Calu3 (cell line): ENCODE measurements at regions not wholly inside any gene's neighbourhood (a gene's known extent, or its start where the extent isn't known, plus 50 kb on each side); places are given as distances from the start of the nearest gene placed in this dataset.

ENCODE experiments used
- BruUV-seq: library from RNA; stranded (reverse); fragments of 400-500 nt; replicated peaks from 2 replicates; lab custom pipeline; 2021; lab: Mats Ljungman, UMichigan
- CTCF ChIA-PET: fragments of 300-600 bp; sonication (Branson Sonifier 250); formaldehyde crosslinking; loops from one replicate; lab custom pipeline; 2022; ENCODE audit warnings: antibody characterized with exemption; lab: Charles Lee
- DNase-seq: peaks from one replicate; pipeline ENCODE4 v3.0.0; 2022
- H3K27ac Mint-ChIP-seq: one replicate; pipeline ENCODE4 v1.8.0; 2022; ENCODE audit warnings: mixed read lengths; ENCODE audit not compliant: unreplicated experiment
- H3K27me3 Mint-ChIP-seq: one replicate; pipeline ENCODE4 v1.8.0; 2022; ENCODE audit warnings: mixed read lengths; ENCODE audit not compliant: unreplicated experiment
- H3K36me3 Mint-ChIP-seq: one replicate; pipeline ENCODE4 v1.8.0; 2022; ENCODE audit warnings: mild to moderate bottlenecking, moderate library complexity, mixed read lengths; ENCODE audit not compliant: insufficient read depth, unreplicated experiment
- H3K4me1 Mint-ChIP-seq: one replicate; pipeline ENCODE4 v1.8.0; 2022; ENCODE audit warnings: mild to moderate bottlenecking, low read depth, mixed read lengths; ENCODE audit not compliant: unreplicated experiment
- H3K4me3 Mint-ChIP-seq: one replicate; pipeline ENCODE4 v1.8.0; 2022; ENCODE audit warnings: mild to moderate bottlenecking, low read depth, moderate library complexity, mixed read lengths; ENCODE audit not compliant: unreplicated experiment
- H3K9me3 Mint-ChIP-seq: one replicate; pipeline ENCODE4 v1.8.0; 2022; ENCODE audit warnings: low read depth, mixed read lengths; ENCODE audit not compliant: unreplicated experiment
- intact Hi-C: fragments of 100-400 bp; cut with micrococcal nuclease; formaldehyde crosslinking; loops from one replicate; pipeline ENCODE4 v1.10.0; 2022; ENCODE audit not compliant: unreplicated experiment
- TF ChIP-seq, protein P1 (sequence below): fragments of 200-600 bp; IDR thresholded peaks from one replicate; pipeline ENCODE4 v1.8.0; 2022; ENCODE audit warnings: antibody characterized with exemption; ENCODE audit not compliant: unreplicated experiment

DNA sequence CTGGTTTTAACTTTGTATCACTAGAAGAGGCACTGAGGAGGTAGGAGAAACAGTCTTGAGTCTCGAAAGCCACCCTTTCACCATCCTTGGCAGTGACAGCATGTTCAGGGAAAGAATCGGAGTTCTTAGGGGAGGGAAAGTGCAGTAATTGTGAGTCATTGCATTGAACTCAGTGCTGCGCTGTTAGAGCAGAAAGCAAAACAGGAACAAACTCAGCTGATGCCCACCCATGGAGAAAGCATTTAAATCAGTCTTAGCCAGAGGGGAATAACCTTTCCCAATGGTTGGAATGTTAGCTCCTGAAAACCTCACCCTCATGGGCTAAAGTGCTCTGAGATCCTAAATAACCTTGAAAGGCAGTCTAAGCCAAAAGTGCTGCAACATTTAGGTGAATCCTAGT lies 845.6 kb upstream of the CNTNAP5 start:
- no peaks in the 10 kb centered on the region for H3K36me3 Mint-ChIP-seq

DNA sequence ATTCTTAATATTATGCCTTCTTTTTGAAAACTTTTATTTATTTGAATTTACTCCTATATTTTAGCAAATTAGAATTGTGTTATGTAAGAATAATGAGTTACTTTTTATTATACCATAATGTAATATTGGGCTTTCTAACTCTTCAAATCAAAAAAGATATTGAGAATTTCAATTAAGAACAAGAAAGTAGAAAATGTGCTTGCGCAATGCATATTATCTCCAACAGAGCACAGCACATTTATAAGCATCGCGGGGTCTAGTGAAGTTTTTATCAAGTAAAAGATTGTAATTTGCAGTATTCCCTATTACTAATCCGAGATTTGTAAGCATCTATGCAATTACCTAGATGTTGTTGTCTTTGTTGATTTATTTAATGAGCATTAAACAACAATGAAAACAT lies 829.1 kb upstream of the CNTNAP5 start:
- CTCF ChIA-PET = no interaction called here
- Mint-ChIP-seq H3K27me3 (no peaks in the 10 kb centered on the region), H3K27ac (no peak overlapping the region), H3K4me1 (no peaks in the 10 kb centered on the region), H3K9me3 (peaks cover 14% of the 10 kb centered on the region), H3K36me3 (no peaks in the 10 kb centered on the region), H3K4me3 (no peak overlapping the region)
- no peak for DNase-seq
- BruUV-seq = no TSS peak
- intact Hi-C loops = no loop called here
- TF ChIP-seq, protein P1, sequence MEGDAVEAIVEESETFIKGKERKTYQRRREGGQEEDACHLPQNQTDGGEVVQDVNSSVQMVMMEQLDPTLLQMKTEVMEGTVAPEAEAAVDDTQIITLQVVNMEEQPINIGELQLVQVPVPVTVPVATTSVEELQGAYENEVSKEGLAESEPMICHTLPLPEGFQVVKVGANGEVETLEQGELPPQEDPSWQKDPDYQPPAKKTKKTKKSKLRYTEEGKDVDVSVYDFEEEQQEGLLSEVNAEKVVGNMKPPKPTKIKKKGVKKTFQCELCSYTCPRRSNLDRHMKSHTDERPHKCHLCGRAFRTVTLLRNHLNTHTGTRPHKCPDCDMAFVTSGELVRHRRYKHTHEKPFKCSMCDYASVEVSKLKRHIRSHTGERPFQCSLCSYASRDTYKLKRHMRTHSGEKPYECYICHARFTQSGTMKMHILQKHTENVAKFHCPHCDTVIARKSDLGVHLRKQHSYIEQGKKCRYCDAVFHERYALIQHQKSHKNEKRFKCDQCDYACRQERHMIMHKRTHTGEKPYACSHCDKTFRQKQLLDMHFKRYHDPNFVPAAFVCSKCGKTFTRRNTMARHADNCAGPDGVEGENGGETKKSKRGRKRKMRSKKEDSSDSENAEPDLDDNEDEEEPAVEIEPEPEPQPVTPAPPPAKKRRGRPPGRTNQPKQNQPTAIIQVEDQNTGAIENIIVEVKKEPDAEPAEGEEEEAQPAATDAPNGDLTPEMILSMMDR = no peak

More for the DNA sequence above, 845.6 kb upstream of the CNTNAP5 start:
- TF ChIP-seq, protein P1 = no peak
- no TSS peak for BruUV-seq
- Mint-ChIP-seq H3K27me3 (no peaks in the 10 kb centered on the region), H3K27ac (no peak overlapping the region), H3K4me1 (no peaks in the 10 kb centered on the region), H3K4me3 (no peak overlapping the region), H3K9me3 (peaks cover 11% of the 10 kb centered on the region)
- CTCF ChIA-PET = no interaction called here
- intact Hi-C loops = no loop called here
- no peak for DNase-seq

DNA sequence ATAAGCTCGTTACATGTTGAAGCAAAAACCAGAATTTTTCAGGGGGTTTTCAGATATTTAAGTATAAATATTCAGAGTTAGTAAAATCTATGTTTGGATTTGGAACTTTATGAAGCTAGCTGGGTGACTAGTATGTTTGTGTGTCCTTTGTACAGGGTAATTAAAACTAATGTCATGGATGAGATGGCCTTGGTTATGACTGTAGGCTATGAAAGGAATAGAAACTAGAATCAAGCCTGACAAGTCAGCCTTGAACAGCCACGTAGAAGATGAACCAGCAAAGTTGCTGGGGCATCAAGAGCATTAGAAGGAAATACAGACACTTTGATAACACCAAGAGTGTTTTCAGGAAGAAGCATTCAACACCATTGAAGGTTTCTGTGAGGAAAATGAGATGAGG lies 825.1 kb upstream of the CNTNAP5 start:
- BruUV-seq = no TSS peak
- no peak overlapping the region for H3K4me3 Mint-ChIP-seq
- intact Hi-C loops = no loop called here

DNA sequence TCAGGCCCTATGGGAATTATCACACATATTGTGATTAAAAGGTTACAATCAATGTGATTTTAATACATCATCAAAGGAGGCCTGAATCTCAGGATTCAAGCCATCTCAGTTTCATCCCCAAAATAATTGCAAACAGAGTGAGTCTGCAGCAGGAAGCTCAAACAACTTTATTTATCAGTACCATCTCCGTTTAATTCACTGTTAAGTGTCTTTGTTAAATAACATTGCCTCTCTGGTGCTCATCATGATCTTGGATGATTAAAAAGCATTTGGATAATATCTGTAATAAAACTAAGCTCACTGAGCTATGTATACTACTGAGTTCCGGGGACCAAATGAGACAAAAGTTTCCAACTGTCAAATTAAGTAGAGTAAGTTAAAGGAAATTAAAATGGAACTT lies 817.8 kb upstream of the CNTNAP5 start:
- H3K4me1 Mint-ChIP-seq = no peaks in the 10 kb centered on the region
- intact Hi-C loops = no loop called here
- no peaks in the 10 kb centered on the region for H3K36me3 Mint-ChIP-seq
- BruUV-seq = no TSS peak
- TF ChIP-seq, protein P1 = no peak
- no peak for DNase-seq
- no peak overlapping the region for H3K4me3 Mint-ChIP-seq
- no peak overlapping the region for H3K27ac Mint-ChIP-seq
- peaks cover 7% of the 10 kb centered on the region for H3K9me3 Mint-ChIP-seq
- CTCF ChIA-PET = no interaction called here
- H3K27me3 Mint-ChIP-seq = no peaks in the 10 kb centered on the region

More for the DNA sequence above, 825.1 kb upstream of the CNTNAP5 start:
- CTCF ChIA-PET = no interaction called here
- DNase-seq = no peak
- Mint-ChIP-seq H3K9me3 (peaks cover 15% of the 10 kb centered on the region), H3K27ac (no peak overlapping the region), H3K36me3 (no peaks in the 10 kb centered on the region), H3K4me1 (no peaks in the 10 kb centered on the region), H3K27me3 (no peaks in the 10 kb centered on the region)
- TF ChIP-seq, protein P1 = no peak

DNA sequence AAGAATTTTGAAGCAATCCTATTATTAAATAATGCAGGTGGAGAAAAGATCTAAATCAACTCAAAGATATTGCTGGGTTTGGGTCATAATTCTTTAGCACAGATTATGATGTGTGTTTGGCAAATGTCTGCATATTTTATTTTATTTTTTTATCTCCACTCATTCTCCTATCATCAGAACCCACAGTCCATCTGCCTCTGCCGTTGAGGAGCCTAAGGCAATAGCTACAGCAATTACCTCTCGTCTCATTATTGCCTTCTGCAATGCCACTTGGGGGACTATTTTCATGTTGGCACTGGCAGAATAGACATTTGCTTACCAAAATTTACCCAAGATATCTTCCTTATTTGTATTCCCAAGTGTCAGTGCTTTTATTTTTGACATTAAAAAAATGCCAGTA lies 815.9 kb upstream of the CNTNAP5 start:
- Mint-ChIP-seq H3K27me3 (no peaks in the 10 kb centered on the region), H3K4me1 (no peaks in the 10 kb centered on the region), H3K9me3 (peaks cover 7% of the 10 kb centered on the region), H3K36me3 (no peaks in the 10 kb centered on the region), H3K4me3 (no peak overlapping the region), H3K27ac (no peak overlapping the region)
- CTCF ChIA-PET = no interaction called here
- TF ChIP-seq, protein P1 = no peak
- no TSS peak for BruUV-seq
- DNase-seq = no peak
- intact Hi-C loops = no loop called here
